Memory B cell (primary cell): ENCODE measurements at regions not wholly inside any gene's neighbourhood (a gene's known extent, or its start where the extent isn't known, plus 50 kb on each side); places are given as distances from the start of the nearest gene placed in this dataset.
"Not testable (repeated sequence)": the region's sequence is repeated elsewhere in the genome, so short reads cannot be mapped to it uniquely, and the experiment has no call there.

ENCODE experiments used
- ATAC-seq: fragments of 150-1000 bp; cut with Tn5 transposase; 2 replicates; pipeline ENCODE4 v1.10.0; 2021; ENCODE audit warnings: low read depth, mild to moderate bottlenecking, moderate library complexity
- DNase-seq, 2 donors: peaks; one replicate each; pipeline ENCODE4 v3.0.0; 2022; ENCODE audit warnings: low spot score in 2 of 2
- H3K27ac Mint-ChIP-seq: one replicate; pipeline ENCODE4 v1.8.0; 2022; ENCODE audit warnings: mild to moderate bottlenecking, moderate library complexity, mixed read lengths
- H3K27me3 Mint-ChIP-seq: one replicate; pipeline ENCODE4 v1.8.0; 2022; ENCODE audit warnings: mixed read lengths
- H3K36me3 Mint-ChIP-seq: one replicate; pipeline ENCODE4 v1.8.0; 2022; ENCODE audit warnings: mild to moderate bottlenecking, mixed read lengths
- H3K4me1 Mint-ChIP-seq: one replicate; pipeline ENCODE4 v1.8.0; 2022; ENCODE audit warnings: mixed read lengths
- H3K4me3 Mint-ChIP-seq: one replicate; pipeline ENCODE4 v1.8.0; 2022; ENCODE audit warnings: mild to moderate bottlenecking, moderate library complexity, mixed read lengths
- H3K9me3 Mint-ChIP-seq: one replicate; pipeline ENCODE4 v1.8.0; 2022; ENCODE audit warnings: mixed read lengths

- ATAC-seq = no peak
- Mint-ChIP-seq H3K27me3 (no peaks in the 10 kb centered on the region), H3K36me3 (peaks cover 2% of the 10 kb centered on the region), H3K4me3 (no peak overlapping the region), H3K4me1 (peaks cover 5% of the 10 kb centered on the region), H3K9me3 (no peaks in the 10 kb centered on the region), H3K27ac (no peak overlapping the region)
- no peak for DNase-seq
Measured at GRCh38 chrX:42832764-42833549, 55.0 kb upstream of the PPP1R2C start.

GRCh38 chrX:42833550-42833940 lies 55.6 kb upstream of the PPP1R2C start:
- not testable (repeated sequence) for H3K4me3 Mint-ChIP-seq, H3K9me3 Mint-ChIP-seq, DNase-seq, H3K27ac Mint-ChIP-seq, H3K36me3 Mint-ChIP-seq, H3K27me3 Mint-ChIP-seq, ATAC-seq, H3K4me1 Mint-ChIP-seq

GRCh38 chrX:42837101-42837726 lies 59.3 kb upstream of the PPP1R2C start:
- no peaks in the 10 kb centered on the region for H3K36me3 Mint-ChIP-seq
- peaks cover 5% of the 10 kb centered on the region for H3K4me1 Mint-ChIP-seq
- ATAC-seq (peak; percentile 32), DNase-seq (no peak)
- H3K9me3 Mint-ChIP-seq = no peaks in the 10 kb centered on the region
- H3K27me3 Mint-ChIP-seq = no peaks in the 10 kb centered on the region
- peak overlapping the region; percentile 82 for H3K27ac Mint-ChIP-seq
- H3K4me3 Mint-ChIP-seq = peak overlapping the region; percentile 60

GRCh38 chrX:42837747-42838146 lies 59.8 kb upstream of the PPP1R2C start:
- DNase-seq = no peak

GRCh38 chrX:42839632-42840031 lies 61.7 kb upstream of the PPP1R2C start:
- Mint-ChIP-seq H3K4me3 (no peak overlapping the region), H3K27me3 (no peaks in the 10 kb centered on the region), H3K4me1 (peaks cover 5% of the 10 kb centered on the region), H3K27ac (no peak overlapping the region), H3K36me3 (no peaks in the 10 kb centered on the region), H3K9me3 (no peaks in the 10 kb centered on the region)
- no peak for DNase-seq
- ATAC-seq = no peak

More at GRCh38 chrX:42837747-42838146, 59.8 kb upstream of the PPP1R2C start:
- peak; percentile 66 for ATAC-seq
- Mint-ChIP-seq H3K27ac (no peak overlapping the region), H3K4me1 (peaks cover 5% of the 10 kb centered on the region), H3K36me3 (no peaks in the 10 kb centered on the region), H3K27me3 (no peaks in the 10 kb centered on the region), H3K4me3 (no peak overlapping the region), H3K9me3 (no peaks in the 10 kb centered on the region)

- peaks cover 11% of the 10 kb centered on the region for H3K9me3 Mint-ChIP-seq
- no peak overlapping the region for H3K4me3 Mint-ChIP-seq
- no peaks in the 10 kb centered on the region for H3K4me1 Mint-ChIP-seq
- peaks cover 4% of the 10 kb centered on the region for H3K36me3 Mint-ChIP-seq
- no peaks in the 10 kb centered on the region for H3K27me3 Mint-ChIP-seq
- H3K27ac Mint-ChIP-seq = no peak overlapping the region
- ATAC-seq (no peak), DNase-seq (no peak)
Measured at GRCh38 chrX:42846741-42847140, 68.8 kb upstream of the PPP1R2C start.

GRCh38 chrX:42855259-42855658 lies 77.3 kb upstream of the PPP1R2C start:
- DNase-seq (no peak), ATAC-seq (no peak)
- H3K27ac Mint-ChIP-seq = no peak overlapping the region
- H3K9me3 Mint-ChIP-seq = peaks cover 5% of the 10 kb centered on the region
- no peaks in the 10 kb centered on the region for H3K27me3 Mint-ChIP-seq
- no peak overlapping the region for H3K4me3 Mint-ChIP-seq
- peaks cover 4% of the 10 kb centered on the region for H3K4me1 Mint-ChIP-seq
- H3K36me3 Mint-ChIP-seq = peaks cover 3% of the 10 kb centered on the region

- ATAC-seq (no peak), DNase-seq (no peak)
- Mint-ChIP-seq H3K4me3 (no peak overlapping the region), H3K27ac (no peak overlapping the region), H3K4me1 (peaks cover 4% of the 10 kb centered on the region), H3K27me3 (no peaks in the 10 kb centered on the region), H3K9me3 (peaks cover 5% of the 10 kb centered on the region), H3K36me3 (peaks cover 3% of the 10 kb centered on the region)
Measured at GRCh38 chrX:42857766-42858165, 79.8 kb upstream of the PPP1R2C start.

- Mint-ChIP-seq H3K27me3 (no peaks in the 10 kb centered on the region), H3K36me3 (no peaks in the 10 kb centered on the region), H3K4me1 (peaks cover 8% of the 10 kb centered on the region), H3K27ac (peak overlapping the region; percentile 23), H3K4me3 (no peak overlapping the region), H3K9me3 (no peaks in the 10 kb centered on the region)
- ATAC-seq = no peak
- no peak for DNase-seq
Measured at GRCh38 chrX:42869011-42869410, 91.0 kb upstream of the PPP1R2C start.

GRCh38 chrX:42869659-42870476 lies 91.9 kb upstream of the PPP1R2C start:
- H3K27me3 Mint-ChIP-seq = no peaks in the 10 kb centered on the region
- H3K27ac Mint-ChIP-seq = peak overlapping the region; percentile 23
- ATAC-seq = peak; percentile 93
- H3K36me3 Mint-ChIP-seq = no peaks in the 10 kb centered on the region
- no peaks in the 10 kb centered on the region for H3K9me3 Mint-ChIP-seq
- H3K4me1 Mint-ChIP-seq = peaks cover 8% of the 10 kb centered on the region
- DNase-seq = peak in 1 of 2 donors; percentile 13
- no peak overlapping the region for H3K4me3 Mint-ChIP-seq

GRCh38 chrX:42886519-42886918 lies 108.6 kb upstream of the PPP1R2C start:
- peaks cover 2% of the 10 kb centered on the region for H3K36me3 Mint-ChIP-seq
- no peaks in the 10 kb centered on the region for H3K27me3 Mint-ChIP-seq
- H3K4me3 Mint-ChIP-seq = no peak overlapping the region
- peaks cover 6% of the 10 kb centered on the region for H3K4me1 Mint-ChIP-seq
- no peak for DNase-seq
- ATAC-seq = no peak
- H3K9me3 Mint-ChIP-seq = peaks cover 2% of the 10 kb centered on the region
- H3K27ac Mint-ChIP-seq = no peak overlapping the region

- ATAC-seq = no peak
- no peak overlapping the region for H3K4me3 Mint-ChIP-seq
- no peak for DNase-seq
- no peaks in the 10 kb centered on the region for H3K9me3 Mint-ChIP-seq
- H3K27ac Mint-ChIP-seq = peak overlapping the region; percentile 15
- no peaks in the 10 kb centered on the region for H3K36me3 Mint-ChIP-seq
- H3K4me1 Mint-ChIP-seq = peaks cover 6% of the 10 kb centered on the region
- no peaks in the 10 kb centered on the region for H3K27me3 Mint-ChIP-seq
Measured at GRCh38 chrX:42900947-42901346, 123.0 kb upstream of the PPP1R2C start.

GRCh38 chrX:42902513-42902912 lies 124.5 kb upstream of the PPP1R2C start:
- Mint-ChIP-seq H3K36me3 (peaks cover 2% of the 10 kb centered on the region), H3K9me3 (no peaks in the 10 kb centered on the region), H3K4me1 (peaks cover 6% of the 10 kb centered on the region), H3K27ac (no peak overlapping the region), H3K4me3 (no peak overlapping the region), H3K27me3 (no peaks in the 10 kb centered on the region)
- ATAC-seq (no peak), DNase-seq (no peak)

- H3K4me1 Mint-ChIP-seq = no peaks in the 10 kb centered on the region
- no peak for ATAC-seq
- DNase-seq = no peak
- H3K27ac Mint-ChIP-seq = no peak overlapping the region
- peaks cover 12% of the 10 kb centered on the region for H3K36me3 Mint-ChIP-seq
- H3K27me3 Mint-ChIP-seq = no peaks in the 10 kb centered on the region
- no peak overlapping the region for H3K4me3 Mint-ChIP-seq
- peaks cover 3% of the 10 kb centered on the region for H3K9me3 Mint-ChIP-seq
Measured at GRCh38 chrX:42920752-42921151, 142.8 kb upstream of the PPP1R2C start.
